HEK293T (cell line): ENCODE measurements at regions not wholly inside any gene's neighbourhood (a gene's known extent, or its start where the extent isn't known, plus 50 kb on each side); places are given as distances from the start of the nearest gene placed in this dataset.

Source experiments
- BHLHE40 ChIP-seq: fragments of 450-650 bp; IDR thresholded peaks from 2 replicates; pipeline ENCODE4 v1.6.1; 2016; ENCODE audit warnings: mild to moderate bottlenecking, moderate library complexity, borderline replicate concordance
- FOXA1 ChIP-seq: fragments of 450-650 bp; IDR thresholded peaks from 2 replicates; pipeline ENCODE4 v1.6.1; 2016; ENCODE audit warnings: mild to moderate bottlenecking
- FOXK2 ChIP-seq: fragments of 450-650 bp; IDR thresholded peaks from 2 replicates; pipeline ENCODE4 v1.6.1; 2016; ENCODE audit warnings: mild to moderate bottlenecking
- FOXM1 ChIP-seq: fragments of 450-650 bp; IDR thresholded peaks from 2 replicates; pipeline ENCODE4 v1.6.1; 2017; ENCODE audit warnings: mild to moderate bottlenecking, borderline replicate concordance
- SP1 ChIP-seq: fragments of 450-650 bp; IDR thresholded peaks from 2 replicates; pipeline ENCODE4 v1.6.1; 2017

- TF ChIP-seq FOXM1 = no peak
- TF ChIP-seq SP1 = no peak
- no peak for TF ChIP-seq BHLHE40
- TF ChIP-seq FOXK2 = no peak
- no peak for TF ChIP-seq FOXA1
Measured at GRCh38 chr2:180238729-180239128, 231.6 kb upstream of the CWC22 start.
